Keratinocyte (primary cell): ENCODE measurements at regions not wholly inside any gene's neighbourhood (a gene's known extent, or its start where the extent isn't known, plus 50 kb on each side); places are given as distances from the start of the nearest gene placed in this dataset.

ENCODE experiments used
- DNase-seq: peaks from one replicate; pipeline ENCODE4 v3.0.0-alpha.2; 2011; ENCODE audit warnings: low read depth, missing footprints, low spot score
- FAIRE-seq: peaks from 2 replicates; lab custom pipeline; 2011; peaks lifted over from hg19 to GRCh38; lab: Jason Lieb, UNC
- H2AFZ ChIP-seq: 2 replicates; pipeline ENCODE4 v1.6.0; 2012; ENCODE audit warnings: low read length, control low read depth, inconsistent platforms; ENCODE audit not compliant: control insufficient read depth
- H3K27ac ChIP-seq: 2 replicates; pipeline ENCODE4 v1.5.1; 2011; ENCODE audit warnings: low read length; ENCODE audit not compliant: control insufficient read depth, insufficient read depth
- H3K27me3 ChIP-seq: 3 replicates; pipeline ENCODE4 v1.6.0; 2011; ENCODE audit warnings: low read length; ENCODE audit not compliant: control insufficient read depth, insufficient read depth; ENCODE audit errors: extremely low read depth
- H3K36me3 ChIP-seq, 2 experiments: 2 replicates in 1 of 2; 3 replicates in 1 of 2; pipeline ENCODE4 v1.5.1; 2011; ENCODE audit warnings: low read length in 2 of 2, mild to moderate bottlenecking in 1 of 2; ENCODE audit not compliant: control insufficient read depth in 2 of 2, insufficient read depth in 2 of 2; ENCODE audit errors: extremely low read depth in 1 of 2
- H3K4me1 ChIP-seq: 3 replicates; pipeline ENCODE4 v1.5.1; 2011; ENCODE audit warnings: low read length; ENCODE audit not compliant: control insufficient read depth, insufficient read depth; ENCODE audit errors: extremely low read depth
- H3K4me2 ChIP-seq: 3 replicates; pipeline ENCODE4 v1.6.0; 2011; ENCODE audit warnings: low read depth, low read length; ENCODE audit not compliant: control insufficient read depth, insufficient read depth; ENCODE audit errors: extremely low read depth
- H3K4me3 ChIP-seq, 3 experiments: fragments of 200-600 bp in 1 of 3; sonication (generic) in 1 of 3; 2 replicates in 2 of 3; 3 replicates in 1 of 3; pipeline ENCODE4 v1.5.1; 2011 to 2016; ENCODE audit warnings: low read length in 3 of 3, mild to moderate bottlenecking in 3 of 3, control low read depth in 2 of 3, inconsistent platforms in 1 of 3, low read depth in 1 of 3, mixed read lengths in 1 of 3, mixed run types in 1 of 3, moderate library complexity in 1 of 3; ENCODE audit not compliant: control insufficient read depth in 2 of 3, insufficient read depth in 2 of 3; ENCODE audit errors: extremely low read depth in 1 of 3
- H3K79me2 ChIP-seq: 2 replicates; pipeline ENCODE4 v1.6.0; 2012; ENCODE audit warnings: low read length; ENCODE audit not compliant: control insufficient read depth, insufficient read depth
- H3K9ac ChIP-seq: 3 replicates; pipeline ENCODE4 v1.6.0; 2011; ENCODE audit warnings: low read length; ENCODE audit not compliant: control insufficient read depth, insufficient read depth; ENCODE audit errors: extremely low read depth
- H3K9me1 ChIP-seq: 3 replicates; pipeline ENCODE4 v1.6.0; 2011; ENCODE audit warnings: low read length; ENCODE audit not compliant: control insufficient read depth, insufficient read depth; ENCODE audit errors: extremely low read depth
- H3K9me3 ChIP-seq: 2 replicates; pipeline ENCODE4 v1.5.1; 2012; ENCODE audit warnings: low read depth, low read length; ENCODE audit not compliant: control insufficient read depth
- H4K20me1 ChIP-seq: 3 replicates; pipeline ENCODE4 v1.6.0; 2011; ENCODE audit warnings: low read length; ENCODE audit not compliant: control insufficient read depth, insufficient read depth; ENCODE audit errors: extremely low read depth
- CTCF ChIP-seq, 3 experiments: IDR thresholded peaks in 1 of 3; conservative IDR thresholded peaks in 1 of 3; optimal IDR thresholded peaks in 1 of 3; 2 replicates in 2 of 3; 3 replicates in 1 of 3; pipeline versions ENCODE3 to v1.5.1; 2011; ENCODE audit warnings: low read length in 3 of 3, mild to moderate bottlenecking in 3 of 3, moderate library complexity in 2 of 3, control low read depth in 1 of 3, inconsistent platforms in 1 of 3; ENCODE audit not compliant: insufficient read depth in 2 of 3; ENCODE audit errors: extremely low read depth in 1 of 3
- EZH2 ChIP-seq: IDR thresholded peaks from one replicate; pipeline ENCODE4 v1.6.1; 2012; ENCODE audit warnings: inconsistent platforms, mild to moderate bottlenecking, low read length, moderate library complexity
- dilution Hi-C: fragments of 300-500 bp; cut with MboI; formaldehyde crosslinking; loops from one replicate; pipeline ENCODE4 v1.7.0; 2020; ENCODE audit warnings: low sequenced_read_pairs; ENCODE audit not compliant: extremely low pct_ligation_motif_present

GRCh38 chr7:25424113-25424512 is 195.8 kb upstream of the NPVF start:
- Histone ChIP-seq H3K36me3 (no peaks in the 10 kb centered on the region), H3K27me3 (no peaks in the 10 kb centered on the region), H3K9me1 (no peaks in the 10 kb centered on the region), H3K4me3 (no peak overlapping the region), H3K79me2 (no peaks in the 10 kb centered on the region), H3K9me3 (no peaks in the 10 kb centered on the region), H2AFZ (no peak overlapping the region), H3K4me1 (no peaks in the 10 kb centered on the region), H3K9ac (no peak overlapping the region), H4K20me1 (no peaks in the 10 kb centered on the region), H3K4me2 (no peak overlapping the region), H3K27ac (no peak overlapping the region)
- FAIRE-seq, result no peak
- dilution Hi-C loops, result no loop called here
- DNase-seq, result no peak
- TF ChIP-seq CTCF (optimal IDR thresholded peaks at IDR 0.05 in 1 of 3, IDR thresholded peaks at IDR 0.05 in 1 of 3, conservative IDR thresholded peaks at IDR 0.05 in 1 of 3; ENCODE audit: extremely low read depth in 1 of 3, insufficient read depth in 2 of 3, low read length in 3 of 3) (no peak), EZH2 (no peak)

- H3K27ac ChIP-seq, result no peak overlapping the region
- no peak overlapping the region for H3K9ac ChIP-seq
- H2AFZ ChIP-seq, result no peak overlapping the region
- no peaks in the 10 kb centered on the region for H3K27me3 ChIP-seq
- no peaks in the 10 kb centered on the region for H3K36me3 ChIP-seq
- no peaks in the 10 kb centered on the region for H3K4me1 ChIP-seq
- H4K20me1 ChIP-seq, result no peaks in the 10 kb centered on the region
- no peaks in the 10 kb centered on the region for H3K79me2 ChIP-seq
- no peak for DNase-seq
- no peaks in the 10 kb centered on the region for H3K9me1 ChIP-seq
- H3K4me3 ChIP-seq, result no peak overlapping the region
- dilution Hi-C loops, result no loop called here
- no peaks in the 10 kb centered on the region for H3K9me3 ChIP-seq
- TF ChIP-seq CTCF (optimal IDR thresholded peaks at IDR 0.05 in 1 of 3, IDR thresholded peaks at IDR 0.05 in 1 of 3, conservative IDR thresholded peaks at IDR 0.05 in 1 of 3; ENCODE audit: extremely low read depth in 1 of 3, insufficient read depth in 2 of 3, low read length in 3 of 3) (no peak), EZH2 (no peak)
- FAIRE-seq, result no peak
- no peak overlapping the region for H3K4me2 ChIP-seq
Observed at GRCh38 chr7:25424855-25425254, 196.6 kb upstream of the NPVF start.
